Suprapubic skin (tissue), 4 donors: ENCODE measurements at regions not wholly inside any gene's neighbourhood (a gene's known extent, or its start where the extent isn't known, plus 50 kb on each side); places are given as distances from the start of the nearest gene placed in this dataset.

ENCODE experiments used
- EP300 ChIP-seq: sonication (generic); formaldehyde crosslinking; IDR thresholded peaks from one replicate; pipeline ENCODE4 v1.6.1; 2017; ENCODE audit warnings: antibody characterized with exemption
- POLR2A ChIP-seq, 2 donors: fragments of 450-650 bp; IDR thresholded peaks; one replicate each; pipeline ENCODE4 v1.6.1; 2017; ENCODE audit warnings: antibody characterized with exemption in 2 of 2, mild to moderate bottlenecking in 2 of 2, moderate library complexity in 2 of 2
- POLR2AphosphoS5 ChIP-seq, 3 donors: sonication (generic); formaldehyde crosslinking; IDR thresholded peaks; one replicate each; pipeline ENCODE4 v1.6.1; 2017; ENCODE audit warnings: antibody characterized with exemption in 3 of 3
- TF ChIP-seq, protein P1 (sequence below), 2 donors: fragments of 200-600 bp in 1 of 2; fragments of 450-650 bp in 1 of 2; sonication (generic) in 1 of 2; IDR thresholded peaks; one replicate each; pipeline ENCODE4 v1.5.1; 2016 to 2019; ENCODE audit warnings: antibody characterized with exemption in 2 of 2, mild to moderate bottlenecking in 1 of 2, moderate library complexity in 1 of 2

DNA sequence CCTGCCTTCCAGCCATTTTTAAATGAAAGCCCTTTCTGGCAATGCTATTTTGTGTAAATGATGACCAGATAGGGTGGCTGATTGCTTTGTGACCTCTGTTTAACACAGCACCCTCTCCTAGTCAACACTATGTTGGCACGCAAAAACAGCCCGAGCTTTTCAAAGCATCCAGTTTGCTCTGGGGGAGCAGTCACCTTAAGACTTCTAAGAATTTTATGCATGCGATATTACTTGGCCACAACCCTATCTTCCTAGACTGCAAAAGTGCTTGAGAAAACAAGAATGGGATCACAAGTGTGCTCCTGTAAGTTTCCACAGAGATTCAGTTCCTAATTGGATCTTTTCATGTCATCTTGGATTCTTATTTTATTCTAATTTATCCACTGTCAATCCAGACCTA is 294.1 kb downstream of the ATPSCKMT start:
- TF ChIP-seq, protein P1, sequence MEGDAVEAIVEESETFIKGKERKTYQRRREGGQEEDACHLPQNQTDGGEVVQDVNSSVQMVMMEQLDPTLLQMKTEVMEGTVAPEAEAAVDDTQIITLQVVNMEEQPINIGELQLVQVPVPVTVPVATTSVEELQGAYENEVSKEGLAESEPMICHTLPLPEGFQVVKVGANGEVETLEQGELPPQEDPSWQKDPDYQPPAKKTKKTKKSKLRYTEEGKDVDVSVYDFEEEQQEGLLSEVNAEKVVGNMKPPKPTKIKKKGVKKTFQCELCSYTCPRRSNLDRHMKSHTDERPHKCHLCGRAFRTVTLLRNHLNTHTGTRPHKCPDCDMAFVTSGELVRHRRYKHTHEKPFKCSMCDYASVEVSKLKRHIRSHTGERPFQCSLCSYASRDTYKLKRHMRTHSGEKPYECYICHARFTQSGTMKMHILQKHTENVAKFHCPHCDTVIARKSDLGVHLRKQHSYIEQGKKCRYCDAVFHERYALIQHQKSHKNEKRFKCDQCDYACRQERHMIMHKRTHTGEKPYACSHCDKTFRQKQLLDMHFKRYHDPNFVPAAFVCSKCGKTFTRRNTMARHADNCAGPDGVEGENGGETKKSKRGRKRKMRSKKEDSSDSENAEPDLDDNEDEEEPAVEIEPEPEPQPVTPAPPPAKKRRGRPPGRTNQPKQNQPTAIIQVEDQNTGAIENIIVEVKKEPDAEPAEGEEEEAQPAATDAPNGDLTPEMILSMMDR (IDR thresholded peaks at IDR 0.05) = no peak
- TF ChIP-seq POLR2A (IDR thresholded peaks at IDR 0.05) = no peak
- no peak for TF ChIP-seq POLR2AphosphoS5 (IDR thresholded peaks at IDR 0.05)
- no peak for TF ChIP-seq EP300
